ENCODE measurements at regions not wholly inside any gene's neighbourhood (a gene's known extent, or its start where the extent isn't known, plus 50 kb on each side); places are given as distances from the start of the nearest gene placed in this dataset.

- TF ChIP-seq, protein P1, sequence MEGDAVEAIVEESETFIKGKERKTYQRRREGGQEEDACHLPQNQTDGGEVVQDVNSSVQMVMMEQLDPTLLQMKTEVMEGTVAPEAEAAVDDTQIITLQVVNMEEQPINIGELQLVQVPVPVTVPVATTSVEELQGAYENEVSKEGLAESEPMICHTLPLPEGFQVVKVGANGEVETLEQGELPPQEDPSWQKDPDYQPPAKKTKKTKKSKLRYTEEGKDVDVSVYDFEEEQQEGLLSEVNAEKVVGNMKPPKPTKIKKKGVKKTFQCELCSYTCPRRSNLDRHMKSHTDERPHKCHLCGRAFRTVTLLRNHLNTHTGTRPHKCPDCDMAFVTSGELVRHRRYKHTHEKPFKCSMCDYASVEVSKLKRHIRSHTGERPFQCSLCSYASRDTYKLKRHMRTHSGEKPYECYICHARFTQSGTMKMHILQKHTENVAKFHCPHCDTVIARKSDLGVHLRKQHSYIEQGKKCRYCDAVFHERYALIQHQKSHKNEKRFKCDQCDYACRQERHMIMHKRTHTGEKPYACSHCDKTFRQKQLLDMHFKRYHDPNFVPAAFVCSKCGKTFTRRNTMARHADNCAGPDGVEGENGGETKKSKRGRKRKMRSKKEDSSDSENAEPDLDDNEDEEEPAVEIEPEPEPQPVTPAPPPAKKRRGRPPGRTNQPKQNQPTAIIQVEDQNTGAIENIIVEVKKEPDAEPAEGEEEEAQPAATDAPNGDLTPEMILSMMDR (IDR thresholded peaks at IDR 0.05) = no peak
- TF ChIP-seq POLR2AphosphoS5 (IDR thresholded peaks at IDR 0.05) (no peak), EP300 (IDR thresholded peaks at IDR 0.05) (no peak)
Observed at GRCh38 chr13:54187461-54187860, 1158.8 kb downstream of the OLFM4 start.
